HFF-Myc (cell line): ENCODE measurements at regions not wholly inside any gene's neighbourhood (a gene's known extent, or its start where the extent isn't known, plus 50 kb on each side); places are given as distances from the start of the nearest gene placed in this dataset.

Experiments used
- DNase-seq: peaks from one replicate; pipeline ENCODE4 v3.0.0-alpha.2; 2011; ENCODE audit warnings: low read depth; ENCODE audit errors: extremely low read depth
- H3K4me3 ChIP-seq: replicated peaks from 2 replicates; pipeline ENCODE4 v1.5.1; 2011; ENCODE audit warnings: low read depth, mild to moderate bottlenecking, control low read depth, low read length
- TF ChIP-seq, protein P1 (sequence below): IDR thresholded peaks from 2 replicates; pipeline ENCODE4 v1.5.1; 2012; ENCODE audit warnings: mild to moderate bottlenecking, low read depth, low read length, control low read depth; ENCODE audit errors: missing control alignments

DNA sequence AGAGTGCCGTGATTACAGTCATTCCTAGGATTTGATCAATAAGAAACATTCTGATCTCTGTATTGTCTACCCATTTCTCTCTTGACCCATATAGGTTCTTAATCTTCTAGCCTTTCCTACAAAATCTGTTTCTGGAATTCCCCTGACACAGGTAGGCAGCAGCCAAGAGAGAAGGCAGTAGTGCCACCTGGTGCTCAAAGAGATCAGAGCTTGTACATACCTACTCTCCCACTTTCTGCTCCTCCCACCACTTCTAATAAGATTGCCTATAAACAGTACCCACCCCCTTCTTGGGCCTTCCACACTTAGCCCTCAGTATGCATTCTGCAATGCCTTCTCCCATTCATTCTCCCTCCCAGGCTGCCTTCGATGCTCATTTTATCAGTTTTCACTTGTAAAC lies 117.4 kb upstream of the RORB start:
- no peak overlapping the region for H3K4me3 ChIP-seq
- DNase-seq = no peak
- TF ChIP-seq, protein P1, sequence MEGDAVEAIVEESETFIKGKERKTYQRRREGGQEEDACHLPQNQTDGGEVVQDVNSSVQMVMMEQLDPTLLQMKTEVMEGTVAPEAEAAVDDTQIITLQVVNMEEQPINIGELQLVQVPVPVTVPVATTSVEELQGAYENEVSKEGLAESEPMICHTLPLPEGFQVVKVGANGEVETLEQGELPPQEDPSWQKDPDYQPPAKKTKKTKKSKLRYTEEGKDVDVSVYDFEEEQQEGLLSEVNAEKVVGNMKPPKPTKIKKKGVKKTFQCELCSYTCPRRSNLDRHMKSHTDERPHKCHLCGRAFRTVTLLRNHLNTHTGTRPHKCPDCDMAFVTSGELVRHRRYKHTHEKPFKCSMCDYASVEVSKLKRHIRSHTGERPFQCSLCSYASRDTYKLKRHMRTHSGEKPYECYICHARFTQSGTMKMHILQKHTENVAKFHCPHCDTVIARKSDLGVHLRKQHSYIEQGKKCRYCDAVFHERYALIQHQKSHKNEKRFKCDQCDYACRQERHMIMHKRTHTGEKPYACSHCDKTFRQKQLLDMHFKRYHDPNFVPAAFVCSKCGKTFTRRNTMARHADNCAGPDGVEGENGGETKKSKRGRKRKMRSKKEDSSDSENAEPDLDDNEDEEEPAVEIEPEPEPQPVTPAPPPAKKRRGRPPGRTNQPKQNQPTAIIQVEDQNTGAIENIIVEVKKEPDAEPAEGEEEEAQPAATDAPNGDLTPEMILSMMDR = no peak

DNA sequence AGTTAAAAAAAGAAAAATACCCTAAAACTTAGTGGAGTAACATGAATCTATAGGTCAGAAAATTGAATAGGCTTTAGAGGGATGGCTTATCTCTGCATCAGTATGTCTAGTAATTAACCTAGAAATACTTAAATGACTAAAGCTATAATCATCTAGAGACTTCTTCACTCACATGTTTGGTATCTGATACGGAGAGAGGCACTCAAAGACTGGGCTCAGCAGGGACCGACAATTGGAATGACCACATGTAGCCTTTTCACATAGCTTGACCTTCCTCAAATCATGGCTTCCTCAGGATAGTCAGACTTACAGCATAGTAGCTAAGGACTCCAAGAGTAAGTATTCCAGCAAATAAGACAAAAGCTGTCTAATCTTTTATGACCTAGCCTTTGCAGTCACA lies 105.3 kb upstream of the RORB start:
- no peak for DNase-seq
- TF ChIP-seq, protein P1 = no peak
- no peak overlapping the region for H3K4me3 ChIP-seq

DNA sequence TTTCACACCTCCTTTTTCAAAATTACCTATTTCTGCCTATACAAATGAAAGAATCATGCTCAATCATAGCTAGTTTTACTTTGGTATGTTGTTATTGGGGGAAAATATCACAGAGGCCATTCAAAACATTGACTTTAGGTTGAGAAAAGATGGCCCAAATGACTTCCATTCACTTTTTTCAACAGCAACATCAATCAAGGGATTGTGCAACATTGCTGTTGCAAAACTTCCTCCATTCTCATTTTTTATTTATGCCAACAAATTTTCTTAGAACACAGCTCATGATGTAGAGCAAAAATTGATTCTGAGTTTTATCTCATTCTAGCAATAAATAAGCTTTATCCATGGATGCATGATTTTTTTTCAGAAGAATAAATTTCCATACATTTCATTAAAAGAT lies 93.6 kb upstream of the RORB start:
- DNase-seq = no peak
- H3K4me3 ChIP-seq = no peak overlapping the region
- TF ChIP-seq, protein P1 = no peak

DNA sequence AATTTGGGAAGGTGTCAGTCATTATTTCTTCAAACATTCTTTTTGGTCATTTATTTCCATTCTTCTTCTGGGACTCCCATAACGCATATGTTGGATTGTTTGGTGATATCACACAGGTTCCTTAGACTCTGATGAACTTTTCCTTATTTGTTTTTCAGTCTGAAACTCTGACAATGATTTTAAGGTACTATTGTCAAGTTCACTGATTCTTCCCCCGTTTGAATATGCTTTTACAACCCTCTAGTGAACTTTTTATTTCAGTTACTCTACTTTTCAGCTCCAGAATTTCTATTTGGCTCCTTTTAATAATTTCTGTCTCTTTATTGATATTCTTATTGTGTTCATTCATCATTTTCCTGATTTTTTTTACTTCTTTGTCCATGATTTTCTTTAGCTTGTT lies 92.5 kb upstream of the RORB start:
- TF ChIP-seq, protein P1 = no peak
- H3K4me3 ChIP-seq = no peak overlapping the region
- no peak for DNase-seq

DNA sequence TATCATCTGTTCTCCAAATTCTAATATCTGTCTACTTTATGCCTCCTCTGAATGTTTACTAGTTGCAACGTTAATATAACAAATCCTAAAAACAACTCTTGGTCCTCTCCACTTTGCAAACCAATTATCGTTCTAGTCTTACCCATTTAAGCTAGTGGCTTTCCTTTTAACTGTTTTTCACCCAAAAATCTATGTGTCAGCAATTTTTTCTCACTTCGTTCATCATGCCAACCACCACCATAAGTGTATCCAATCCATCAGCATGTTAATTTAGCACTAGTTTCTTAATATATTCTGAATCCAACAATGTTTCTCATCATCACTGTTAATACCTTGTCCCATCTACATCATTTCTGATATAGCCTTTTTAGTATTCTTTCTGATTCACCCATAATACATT lies 90.0 kb upstream of the RORB start:
- no peak for DNase-seq
- TF ChIP-seq, protein P1 = no peak
- no peak overlapping the region for H3K4me3 ChIP-seq

DNA sequence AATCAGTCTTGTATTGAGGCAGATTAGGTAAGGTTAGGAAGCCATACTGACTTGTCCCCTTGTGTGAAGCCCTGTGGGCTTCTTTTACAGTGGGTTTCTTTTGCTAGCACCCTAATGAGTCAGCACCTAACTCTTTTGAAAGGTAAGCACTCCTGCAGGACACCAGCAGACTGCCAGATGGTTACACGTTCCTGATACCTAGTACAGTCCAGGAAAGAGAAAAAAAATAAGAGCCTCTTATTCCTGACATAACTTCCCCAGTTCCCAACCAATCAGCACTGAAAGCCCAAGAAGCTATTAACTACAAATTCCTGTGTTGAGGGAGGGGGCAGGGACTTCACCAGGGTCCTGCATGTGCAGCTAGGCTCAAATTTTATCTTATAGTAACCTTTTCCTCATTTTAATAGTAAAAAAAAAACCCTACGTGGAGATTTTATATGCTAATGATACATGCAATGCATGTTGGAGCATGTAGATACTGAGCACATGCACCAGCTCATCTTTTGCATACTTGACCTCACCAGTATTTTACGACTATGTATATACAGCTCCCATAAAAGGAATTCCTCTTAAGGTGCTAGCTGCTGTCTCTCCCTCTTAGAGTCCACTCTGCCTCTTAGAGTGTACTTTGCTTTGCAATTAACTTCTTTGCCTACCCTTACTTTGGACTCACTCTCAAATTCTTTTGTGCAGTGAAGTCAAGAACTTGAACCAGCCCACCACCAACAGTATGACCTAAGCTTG lies 84.7 kb upstream of the RORB start:
- DNase-seq = no peak
- TF ChIP-seq, protein P1 = no peak
- no peak overlapping the region for H3K4me3 ChIP-seq

DNA sequence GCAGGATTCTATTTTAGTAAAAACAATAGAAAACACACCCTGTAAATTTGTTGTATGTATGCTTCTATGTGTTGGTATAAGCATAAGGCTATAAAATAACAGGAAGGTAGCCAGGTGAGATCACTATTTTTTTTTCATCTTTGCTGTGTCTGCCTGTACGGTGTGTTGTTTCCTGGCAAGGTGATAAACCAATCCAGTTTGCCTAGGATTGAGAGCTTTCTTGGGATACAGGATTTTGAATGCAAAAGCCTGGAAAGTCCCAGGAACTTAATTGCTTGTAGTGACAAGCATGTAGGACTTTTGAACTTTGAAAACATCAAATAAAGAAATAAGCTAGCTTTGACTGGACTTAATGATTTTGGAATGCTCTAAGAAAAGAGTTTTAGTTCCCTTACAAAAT lies 83.3 kb upstream of the RORB start:
- TF ChIP-seq, protein P1 = no peak
- DNase-seq = no peak
- no peak overlapping the region for H3K4me3 ChIP-seq
